ENCODE measurements at regions not wholly inside any gene's neighbourhood (a gene's known extent, or its start where the extent isn't known, plus 50 kb on each side); places are given as distances from the start of the nearest gene placed in this dataset.

DNA sequence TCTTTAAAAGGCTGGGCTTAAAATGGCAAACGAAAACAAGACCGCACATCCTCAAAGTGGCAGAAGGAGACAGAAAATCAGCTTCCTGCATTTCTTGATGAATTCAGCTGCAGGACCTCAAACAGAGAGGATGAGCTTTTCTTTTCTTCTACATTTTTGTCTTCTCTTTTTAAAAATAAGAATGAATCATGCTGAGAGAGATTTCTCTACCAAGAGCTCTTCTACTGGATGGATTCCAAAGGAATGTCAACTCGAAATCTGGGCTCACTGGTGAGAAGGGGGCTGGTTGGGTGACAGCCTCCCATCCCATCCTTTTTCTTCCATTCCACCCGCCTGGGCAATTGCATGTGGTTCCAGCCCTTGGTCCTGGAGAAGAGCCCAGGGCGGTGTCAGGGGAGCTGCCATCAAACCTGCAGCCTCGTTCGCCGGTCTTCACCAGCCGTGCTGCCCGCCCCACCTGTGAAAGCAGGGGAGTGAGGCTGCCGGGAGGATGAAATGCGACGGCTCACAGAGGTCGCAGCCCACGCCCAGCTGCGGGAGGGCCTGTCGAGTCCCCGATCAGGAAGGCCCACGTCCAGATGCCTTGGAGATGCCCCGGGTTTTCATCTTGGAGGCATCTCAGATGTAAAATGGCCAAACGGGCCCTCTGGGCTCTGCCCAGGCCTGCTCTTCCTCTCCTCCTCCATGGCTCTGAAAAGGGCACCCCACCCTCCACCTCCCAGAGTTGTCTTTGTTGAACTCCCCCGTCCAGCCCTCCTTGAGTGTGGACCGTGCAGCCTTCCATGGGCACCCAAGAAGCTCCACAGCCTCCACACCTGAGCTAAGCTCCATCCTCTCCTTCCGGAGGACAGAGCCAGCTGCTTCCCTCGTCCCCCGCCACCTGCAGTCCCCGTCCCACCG is 121.9 kb downstream of the FOXL1 start:
- Histone ChIP-seq H3K9me3 (ENCODE audit: control insufficient read depth, low read length) (no peaks in the 10 kb centered on the region), H3K27ac (ENCODE audit: insufficient read depth, low read depth, low read length, poor library complexity, severe bottlenecking) (no peak overlapping the region), H3K4me1 (ENCODE audit: control insufficient read depth, insufficient read depth, low read length) (no peaks in the 10 kb centered on the region), H3K4me3 (ENCODE audit: insufficient read depth, low read depth, low read length) (no peak overlapping the region), H3K36me3 (ENCODE audit: control insufficient read depth, insufficient read depth, low read length) (no peaks in the 10 kb centered on the region), H3K27me3 (ENCODE audit: control insufficient read depth, insufficient read depth, low read length, poor library complexity, severe bottlenecking) (no peaks in the 10 kb centered on the region)
- 89 to 92% methylated on average over 28 of the region's 28 CpGs for WGBS, 2 experiments

DNA sequence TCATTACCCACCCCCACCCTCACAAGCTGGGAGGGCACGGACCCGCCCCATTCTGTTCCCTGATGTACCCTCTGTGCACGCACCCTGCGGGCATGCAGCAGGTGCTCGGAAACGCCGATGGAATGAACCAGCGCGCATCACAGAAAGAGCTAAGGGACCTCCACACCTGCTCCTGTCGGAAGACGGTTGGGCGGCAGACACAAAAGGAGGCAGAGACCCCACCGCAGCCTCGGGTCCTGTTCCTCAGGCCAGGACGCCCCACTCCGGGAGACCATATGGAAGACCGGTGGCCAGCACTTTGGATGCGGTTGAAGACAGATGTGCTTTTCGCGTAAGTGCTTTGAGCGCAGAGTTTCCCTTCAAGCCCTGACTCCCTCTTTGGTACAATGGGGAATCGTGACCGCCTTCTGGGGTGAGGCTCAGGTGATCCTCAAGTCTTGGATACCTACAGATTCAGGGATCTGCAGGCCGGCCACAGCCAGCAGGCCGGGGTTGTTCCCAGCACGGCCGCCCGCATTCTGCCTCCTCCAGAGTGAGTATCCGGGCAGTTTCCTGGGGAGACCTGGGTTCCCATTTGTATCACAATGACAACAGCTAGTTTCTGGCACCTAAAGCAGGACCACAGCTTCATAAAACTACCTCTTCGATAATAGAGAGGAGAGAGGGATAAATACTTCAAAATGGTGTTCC is 123.1 kb downstream of the FOXL1 start:
- H3K4me3 ChIP-seq (ENCODE audit: insufficient read depth, low read depth, low read length) = no peak overlapping the region
- WGBS, 2 experiments = 94 to 95% methylated on average over 30 of the region's 30 CpGs

DNA sequence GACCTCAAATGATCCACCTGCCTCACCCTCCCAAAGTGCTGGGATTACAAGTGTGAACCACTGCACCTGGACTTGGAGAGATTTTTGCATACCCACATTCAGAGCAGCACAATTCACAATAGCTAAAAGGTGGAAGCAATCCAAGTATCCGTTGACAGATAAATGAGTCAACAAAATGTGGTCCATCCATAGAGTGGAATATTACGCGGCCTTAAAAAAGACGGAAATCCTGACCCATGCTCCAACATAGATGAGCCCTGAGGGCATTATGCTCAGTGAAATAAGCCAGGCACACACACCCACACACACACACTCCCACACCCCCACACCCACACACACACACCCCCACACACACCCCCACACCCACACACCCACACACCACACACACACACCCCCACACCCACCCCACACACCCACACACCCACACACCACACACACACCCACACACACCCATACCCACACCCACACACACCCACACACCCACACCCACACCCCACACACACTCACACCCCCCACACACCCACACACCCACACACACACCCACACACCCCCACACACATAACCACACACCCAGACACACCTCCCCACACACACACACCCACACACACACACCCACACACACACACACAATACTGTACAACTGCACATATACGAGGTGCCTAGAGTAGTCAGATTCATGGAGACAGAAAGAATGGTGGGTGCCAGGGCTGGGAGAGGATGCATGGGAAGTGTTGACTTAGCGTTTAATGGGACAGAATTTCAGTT is 124.7 kb downstream of the FOXL1 start:
- Histone ChIP-seq H3K36me3 (ENCODE audit: control insufficient read depth, insufficient read depth, low read length) (no peaks in the 10 kb centered on the region), H3K9me3 (ENCODE audit: control insufficient read depth, low read length) (no peaks in the 10 kb centered on the region), H3K27ac (ENCODE audit: insufficient read depth, low read depth, low read length, poor library complexity, severe bottlenecking) (no peak overlapping the region), H3K4me3 (ENCODE audit: insufficient read depth, low read depth, low read length) (no peak overlapping the region), H3K27me3 (ENCODE audit: control insufficient read depth, insufficient read depth, low read length, poor library complexity, severe bottlenecking) (no peaks in the 10 kb centered on the region), H3K4me1 (ENCODE audit: control insufficient read depth, insufficient read depth, low read length) (no peaks in the 10 kb centered on the region)
- 77 to 79% methylated on average over 6 of the region's 6 CpGs for WGBS, 2 experiments

More for the DNA sequence above, 123.1 kb downstream of the FOXL1 start:
- Histone ChIP-seq H3K27ac (ENCODE audit: insufficient read depth, low read depth, low read length, poor library complexity, severe bottlenecking) (no peak overlapping the region), H3K9me3 (ENCODE audit: control insufficient read depth, low read length) (no peaks in the 10 kb centered on the region), H3K36me3 (ENCODE audit: control insufficient read depth, insufficient read depth, low read length) (no peaks in the 10 kb centered on the region), H3K27me3 (ENCODE audit: control insufficient read depth, insufficient read depth, low read length, poor library complexity, severe bottlenecking) (no peaks in the 10 kb centered on the region), H3K4me1 (ENCODE audit: control insufficient read depth, insufficient read depth, low read length) (no peaks in the 10 kb centered on the region)

DNA sequence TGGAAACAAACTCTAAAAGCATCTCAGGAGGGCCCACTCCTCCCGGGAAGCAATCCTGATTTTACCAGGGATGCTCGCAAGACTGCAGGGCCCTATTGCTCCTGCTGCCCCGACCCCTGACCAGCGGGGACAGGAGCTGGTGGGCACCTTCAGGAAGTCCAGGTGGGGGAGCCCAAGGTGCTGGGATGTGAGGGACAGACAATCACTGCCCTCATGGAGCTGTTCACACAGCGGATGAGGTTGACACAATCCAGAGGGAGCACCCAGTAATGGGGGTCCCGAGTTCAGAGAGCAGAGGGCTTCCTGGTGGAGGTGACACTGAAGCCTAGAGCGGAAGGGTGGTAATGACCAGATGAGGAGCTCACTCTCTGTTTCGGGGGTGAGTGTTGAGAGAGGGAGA is 126.2 kb downstream of the FOXL1 start:
- no peaks in the 10 kb centered on the region for H3K27me3 ChIP-seq (ENCODE audit: control insufficient read depth, insufficient read depth, low read length, poor library complexity, severe bottlenecking)
- H3K4me3 ChIP-seq (ENCODE audit: insufficient read depth, low read depth, low read length) = no peak overlapping the region
- WGBS, 2 experiments = 91 to 94% methylated on average over 8 of the region's 8 CpGs
- no peaks in the 10 kb centered on the region for H3K36me3 ChIP-seq (ENCODE audit: control insufficient read depth, insufficient read depth, low read length)
- H3K9me3 ChIP-seq (ENCODE audit: control insufficient read depth, low read length) = no peaks in the 10 kb centered on the region
- H3K27ac ChIP-seq (ENCODE audit: insufficient read depth, low read depth, low read length, poor library complexity, severe bottlenecking) = no peak overlapping the region
- no peaks in the 10 kb centered on the region for H3K4me1 ChIP-seq (ENCODE audit: control insufficient read depth, insufficient read depth, low read length)

DNA sequence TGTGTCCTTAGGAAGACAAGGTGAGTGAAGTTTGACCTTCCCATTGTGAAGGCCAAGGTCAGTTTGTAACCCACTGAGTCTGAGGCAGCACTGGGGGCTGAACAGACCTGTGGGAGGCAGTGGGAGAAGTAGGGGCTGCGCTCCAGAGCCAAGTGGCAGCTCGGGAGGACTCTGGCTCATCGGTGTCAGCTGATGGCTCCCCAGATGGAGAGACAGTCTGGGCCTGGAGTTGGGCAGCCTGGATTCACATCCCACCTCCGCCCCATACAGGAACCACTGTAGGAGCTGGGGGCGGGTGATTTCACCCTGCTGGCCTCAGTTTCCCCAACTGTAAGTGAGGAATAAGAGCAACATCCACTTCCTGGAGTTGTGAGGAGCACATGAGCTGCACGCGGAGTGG is 128.4 kb downstream of the FOXL1 start:
- no peaks in the 10 kb centered on the region for H3K9me3 ChIP-seq (ENCODE audit: control insufficient read depth, low read length)
- 95 to 97% methylated on average over 7 of the region's 7 CpGs for WGBS, 2 experiments
- no peaks in the 10 kb centered on the region for H3K36me3 ChIP-seq (ENCODE audit: control insufficient read depth, insufficient read depth, low read length)
- no peaks in the 10 kb centered on the region for H3K27me3 ChIP-seq (ENCODE audit: control insufficient read depth, insufficient read depth, low read length, poor library complexity, severe bottlenecking)
- no peak overlapping the region for H3K4me3 ChIP-seq (ENCODE audit: insufficient read depth, low read depth, low read length)
- no peak overlapping the region for H3K27ac ChIP-seq (ENCODE audit: insufficient read depth, low read depth, low read length, poor library complexity, severe bottlenecking)
- H3K4me1 ChIP-seq (ENCODE audit: control insufficient read depth, insufficient read depth, low read length) = peaks cover 9% of the 10 kb centered on the region

DNA sequence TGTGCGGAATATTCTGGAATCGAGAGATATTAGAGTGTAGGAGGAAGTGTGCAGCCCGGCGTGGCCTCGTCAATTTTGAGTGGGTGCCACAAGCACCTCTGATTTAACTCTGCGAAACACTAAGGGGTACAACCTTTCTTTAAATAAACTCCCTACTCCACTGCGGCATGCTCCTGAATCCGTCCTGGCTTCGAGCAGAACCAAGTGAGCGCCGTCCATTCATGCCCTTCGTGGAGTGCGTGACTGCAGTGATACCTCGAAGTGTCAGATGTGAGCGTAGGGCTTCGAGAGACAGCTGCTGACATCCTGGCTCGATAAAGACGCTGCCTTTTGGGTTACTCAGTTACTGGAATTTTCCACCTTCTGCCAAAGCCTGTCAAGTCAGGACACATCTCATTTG is 128.8 kb downstream of the FOXL1 start:
- Histone ChIP-seq H3K36me3 (ENCODE audit: control insufficient read depth, insufficient read depth, low read length) (no peaks in the 10 kb centered on the region), H3K27me3 (ENCODE audit: control insufficient read depth, insufficient read depth, low read length, poor library complexity, severe bottlenecking) (no peaks in the 10 kb centered on the region), H3K9me3 (ENCODE audit: control insufficient read depth, low read length) (no peaks in the 10 kb centered on the region), H3K4me3 (ENCODE audit: insufficient read depth, low read depth, low read length) (no peak overlapping the region), H3K4me1 (ENCODE audit: control insufficient read depth, insufficient read depth, low read length) (peaks cover 9% of the 10 kb centered on the region), H3K27ac (ENCODE audit: insufficient read depth, low read depth, low read length, poor library complexity, severe bottlenecking) (no peak overlapping the region)
- 96 to 97% methylated on average over 18 of the region's 18 CpGs for WGBS, 2 experiments

DNA sequence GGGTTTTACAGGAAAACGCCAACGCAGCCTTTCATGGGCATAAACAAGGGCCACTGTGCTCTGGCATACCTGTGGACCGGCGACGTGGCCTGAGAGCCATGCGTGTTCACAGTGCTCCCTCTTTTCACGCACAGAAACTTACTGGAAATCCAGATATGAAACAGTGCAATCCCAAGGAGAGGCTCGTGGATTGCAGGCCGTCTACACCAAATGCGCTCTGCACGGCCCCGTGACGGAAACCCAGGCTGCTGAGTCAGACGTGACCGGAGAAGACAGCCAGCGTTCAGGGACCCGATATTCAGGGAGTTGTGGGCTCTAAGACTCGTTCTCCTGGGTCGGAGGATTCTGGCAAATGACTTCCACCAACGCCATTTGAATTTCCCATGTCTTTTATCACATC is 129.2 kb downstream of the FOXL1 start:
- Histone ChIP-seq H3K9me3 (ENCODE audit: control insufficient read depth, low read length) (no peaks in the 10 kb centered on the region), H3K4me3 (ENCODE audit: insufficient read depth, low read depth, low read length) (no peak overlapping the region), H3K27ac (ENCODE audit: insufficient read depth, low read depth, low read length, poor library complexity, severe bottlenecking) (no peak overlapping the region), H3K27me3 (ENCODE audit: control insufficient read depth, insufficient read depth, low read length, poor library complexity, severe bottlenecking) (no peaks in the 10 kb centered on the region), H3K4me1 (ENCODE audit: control insufficient read depth, insufficient read depth, low read length) (peaks cover 9% of the 10 kb centered on the region), H3K36me3 (ENCODE audit: control insufficient read depth, insufficient read depth, low read length) (no peaks in the 10 kb centered on the region)
- WGBS, 2 experiments = 93 to 94% methylated on average over 20 of the region's 20 CpGs

DNA sequence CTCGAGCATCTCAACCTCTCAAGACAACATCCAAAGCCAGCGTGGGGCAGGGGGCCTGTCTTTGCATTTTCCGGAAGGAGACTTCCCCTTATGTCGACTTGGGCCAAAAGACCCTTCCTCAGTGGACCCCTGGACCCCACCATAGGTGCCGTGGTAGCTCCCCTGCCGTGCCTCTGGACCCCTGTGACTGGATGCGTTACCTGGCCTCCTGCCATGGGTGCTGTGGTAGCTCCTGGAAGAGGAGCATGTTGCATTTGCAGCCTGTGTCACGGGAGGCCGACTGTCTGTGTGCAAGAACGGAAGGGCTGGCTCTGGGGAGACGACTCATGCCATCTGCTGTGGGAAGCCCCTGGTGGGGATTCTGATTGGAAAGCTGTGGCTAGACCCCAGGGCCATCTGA is 130.1 kb downstream of the FOXL1 start:
- peaks cover 9% of the 10 kb centered on the region for H3K4me1 ChIP-seq (ENCODE audit: control insufficient read depth, insufficient read depth, low read length)
- WGBS, 2 experiments = 88 to 91% methylated on average over 11 of the region's 11 CpGs
- H3K9me3 ChIP-seq (ENCODE audit: control insufficient read depth, low read length) = no peaks in the 10 kb centered on the region
- no peak overlapping the region for H3K27ac ChIP-seq (ENCODE audit: insufficient read depth, low read depth, low read length, poor library complexity, severe bottlenecking)
- no peak overlapping the region for H3K4me3 ChIP-seq (ENCODE audit: insufficient read depth, low read depth, low read length)
- H3K27me3 ChIP-seq (ENCODE audit: control insufficient read depth, insufficient read depth, low read length, poor library complexity, severe bottlenecking) = no peaks in the 10 kb centered on the region
- H3K36me3 ChIP-seq (ENCODE audit: control insufficient read depth, insufficient read depth, low read length) = no peaks in the 10 kb centered on the region

DNA sequence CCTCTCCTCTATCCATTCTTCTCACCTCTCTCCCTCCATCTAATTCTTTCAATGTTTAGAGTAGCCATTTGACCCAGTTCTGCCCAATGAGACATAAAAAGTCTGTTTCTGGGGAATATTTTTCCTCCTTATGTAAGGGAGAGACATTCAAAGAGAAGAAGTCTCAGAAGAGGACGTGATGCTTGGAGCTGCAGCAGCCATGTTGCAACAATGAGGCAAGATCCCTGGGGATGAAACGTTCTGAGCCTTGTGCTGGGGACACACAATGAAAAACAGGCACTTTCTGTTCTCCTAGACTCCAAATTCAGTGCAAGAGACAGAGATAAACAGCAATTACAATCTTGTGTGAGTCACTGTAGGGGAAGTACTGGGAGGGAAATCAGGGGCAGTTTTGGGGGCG is 130.8 kb downstream of the FOXL1 start:
- Histone ChIP-seq H3K27ac (ENCODE audit: insufficient read depth, low read depth, low read length, poor library complexity, severe bottlenecking) (no peak overlapping the region), H3K9me3 (ENCODE audit: control insufficient read depth, low read length) (no peaks in the 10 kb centered on the region), H3K27me3 (ENCODE audit: control insufficient read depth, insufficient read depth, low read length, poor library complexity, severe bottlenecking) (no peaks in the 10 kb centered on the region), H3K4me1 (ENCODE audit: control insufficient read depth, insufficient read depth, low read length) (peaks cover 9% of the 10 kb centered on the region), H3K36me3 (ENCODE audit: control insufficient read depth, insufficient read depth, low read length) (no peaks in the 10 kb centered on the region), H3K4me3 (ENCODE audit: insufficient read depth, low read depth, low read length) (no peak overlapping the region)
- WGBS, 2 experiments = 91 to 93% methylated on average over 3 of the region's 3 CpGs
